Femur (tissue), 1 donor: ENCODE measurements at regions not wholly inside any gene's neighbourhood (a gene's known extent, or its start where the extent isn't known, plus 50 kb on each side); places are given as distances from the start of the nearest gene placed in this dataset.
"Not testable (repeated sequence)": the region's sequence is repeated elsewhere in the genome, so short reads cannot be mapped to it uniquely, and the experiment has no call there.

Source experiments
- DNase-seq: peaks from one replicate; pipeline ENCODE4 v3.0.0-alpha.2; 2017

DNA sequence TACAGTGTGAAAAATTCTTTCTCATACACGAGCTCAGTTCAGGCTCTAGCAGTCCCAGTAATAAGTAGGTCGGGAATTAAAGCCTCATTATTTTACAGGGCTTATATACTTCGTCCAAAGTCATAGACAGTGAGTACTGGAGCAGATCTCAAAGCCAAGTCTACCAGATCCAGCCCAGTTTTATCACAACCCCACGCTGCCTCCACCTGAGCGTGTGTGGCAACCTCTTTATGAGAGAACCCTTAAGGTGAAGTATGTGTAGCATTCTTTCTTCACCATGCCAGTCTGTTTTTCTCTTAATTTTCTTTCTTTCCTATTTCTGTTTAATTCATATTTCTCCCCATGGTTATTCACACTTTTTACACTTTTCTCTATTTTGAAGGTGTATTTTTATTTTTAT, 574.6 kb upstream of the ARPP21 start:
- no peak for DNase-seq

GRCh38 chr3:35065891-35066290, 573.4 kb upstream of the ARPP21 start:
- DNase-seq, result no peak

DNA sequence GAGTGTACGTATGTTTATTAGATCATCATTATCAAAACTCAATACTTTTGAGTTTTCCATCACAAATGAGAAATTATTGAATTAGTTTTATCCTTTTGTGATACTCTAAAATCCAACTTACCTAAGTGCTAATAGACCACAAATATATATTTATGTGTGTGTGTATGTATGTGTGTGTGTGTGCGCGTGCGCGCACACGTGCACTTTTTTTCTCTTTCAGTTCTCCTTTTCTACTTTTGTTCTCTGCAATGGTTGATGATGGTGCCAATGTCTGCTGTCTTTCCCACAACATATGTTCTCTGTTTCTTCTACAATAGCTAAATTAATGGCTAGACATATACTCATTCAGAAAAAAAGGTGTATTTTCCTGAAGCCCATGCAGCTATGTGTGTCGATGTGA, 571.6 kb upstream of the ARPP21 start:
- DNase-seq, result no peak

- DNase-seq, result no peak
Measured at GRCh38 chr3:35070088-35070487, 569.2 kb upstream of the ARPP21 start.

GRCh38 chr3:35071772-35072171, 567.6 kb upstream of the ARPP21 start:
- no peak for DNase-seq

GRCh38 chr3:35078780-35079179, 560.5 kb upstream of the ARPP21 start:
- DNase-seq, result no peak

DNA sequence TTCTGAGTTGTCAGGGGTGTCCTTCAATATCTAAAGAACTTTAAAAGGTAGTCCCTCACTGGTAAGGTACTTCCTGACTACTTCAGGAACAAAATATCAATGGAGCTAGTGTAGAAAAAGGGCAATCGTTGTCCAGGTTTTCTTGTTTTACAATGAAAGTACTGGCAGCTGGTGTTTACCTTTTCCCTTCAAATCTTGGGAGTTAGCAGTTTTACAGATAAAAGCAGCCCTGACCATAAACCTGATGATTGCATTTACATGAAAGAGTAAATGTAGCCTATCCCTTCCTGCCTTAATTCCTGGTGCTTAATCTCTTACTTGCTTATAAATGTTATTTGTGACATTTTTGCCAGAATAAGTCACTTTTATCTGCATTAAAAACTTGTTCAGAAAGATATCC, 559.9 kb upstream of the ARPP21 start:
- DNase-seq, result no peak

- no peak for DNase-seq
Measured at GRCh38 chr3:35081899-35082298, 557.4 kb upstream of the ARPP21 start.

- DNase-seq, result no peak
Measured at GRCh38 chr3:35088943-35089342, 550.4 kb upstream of the ARPP21 start.

DNA sequence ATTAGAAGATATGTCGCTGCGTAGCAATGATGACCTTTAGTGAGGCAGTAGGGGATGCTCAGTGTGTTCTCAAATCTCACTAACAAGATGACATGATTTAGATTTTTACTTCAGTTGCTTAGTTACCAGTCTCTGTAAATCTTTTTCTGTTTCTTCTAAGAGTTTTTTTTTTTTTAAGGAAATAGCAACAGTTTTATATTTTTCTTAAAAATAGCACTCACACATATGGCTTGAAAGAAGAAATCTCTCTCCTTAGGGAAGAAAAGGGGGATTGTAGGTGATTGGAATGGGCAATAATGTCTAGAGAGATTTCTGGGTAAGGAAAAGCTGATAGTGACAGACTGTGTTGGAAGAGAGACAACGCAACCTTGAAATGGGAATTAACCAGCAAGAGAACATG, 524.6 kb upstream of the ARPP21 start:
- no peak for DNase-seq

DNA sequence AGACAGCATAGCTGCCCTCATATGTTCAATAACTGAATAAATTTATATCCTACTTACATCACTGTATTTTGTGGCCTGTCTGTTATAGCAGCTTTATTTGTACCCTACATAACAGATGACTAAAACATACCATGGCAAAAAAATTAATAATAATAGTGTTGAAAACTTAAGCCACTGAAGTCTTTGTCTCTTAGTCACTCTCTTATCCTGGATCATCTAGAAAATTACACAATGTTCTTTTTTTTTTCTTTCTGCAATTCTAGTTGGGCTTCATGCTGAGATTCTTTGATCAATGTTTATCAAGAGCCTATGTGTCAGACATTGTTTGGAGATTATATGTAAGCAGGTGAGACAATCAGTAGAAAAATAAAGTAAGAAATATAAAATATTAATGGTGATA, 519.3 kb upstream of the ARPP21 start:
- no peak for DNase-seq

- peak; percentile 22 for DNase-seq
Measured at GRCh38 chr3:35137612-35138011, 501.7 kb upstream of the ARPP21 start.

- DNase-seq, result no peak
Measured at GRCh38 chr3:35141406-35141805, 497.9 kb upstream of the ARPP21 start.

DNA sequence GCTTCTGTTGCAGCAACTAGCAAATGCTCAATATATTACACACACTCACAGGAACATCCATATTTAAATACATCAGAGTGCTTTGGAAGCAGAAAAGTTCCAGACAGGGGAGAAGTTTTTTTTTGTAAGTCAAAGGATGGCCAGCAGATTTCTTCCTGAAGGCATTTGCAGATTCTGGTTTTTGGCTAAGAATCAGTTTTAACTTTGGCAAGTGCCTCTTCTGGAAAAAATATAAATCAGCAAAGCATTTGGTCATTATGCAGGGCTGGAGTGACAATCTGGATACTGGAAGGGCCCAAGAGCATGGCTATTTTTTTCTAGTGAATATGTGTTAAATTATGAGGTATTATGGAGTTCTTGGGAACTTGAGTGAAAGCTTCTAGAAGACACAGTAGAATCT, 495.3 kb upstream of the ARPP21 start:
- no peak for DNase-seq

DNA sequence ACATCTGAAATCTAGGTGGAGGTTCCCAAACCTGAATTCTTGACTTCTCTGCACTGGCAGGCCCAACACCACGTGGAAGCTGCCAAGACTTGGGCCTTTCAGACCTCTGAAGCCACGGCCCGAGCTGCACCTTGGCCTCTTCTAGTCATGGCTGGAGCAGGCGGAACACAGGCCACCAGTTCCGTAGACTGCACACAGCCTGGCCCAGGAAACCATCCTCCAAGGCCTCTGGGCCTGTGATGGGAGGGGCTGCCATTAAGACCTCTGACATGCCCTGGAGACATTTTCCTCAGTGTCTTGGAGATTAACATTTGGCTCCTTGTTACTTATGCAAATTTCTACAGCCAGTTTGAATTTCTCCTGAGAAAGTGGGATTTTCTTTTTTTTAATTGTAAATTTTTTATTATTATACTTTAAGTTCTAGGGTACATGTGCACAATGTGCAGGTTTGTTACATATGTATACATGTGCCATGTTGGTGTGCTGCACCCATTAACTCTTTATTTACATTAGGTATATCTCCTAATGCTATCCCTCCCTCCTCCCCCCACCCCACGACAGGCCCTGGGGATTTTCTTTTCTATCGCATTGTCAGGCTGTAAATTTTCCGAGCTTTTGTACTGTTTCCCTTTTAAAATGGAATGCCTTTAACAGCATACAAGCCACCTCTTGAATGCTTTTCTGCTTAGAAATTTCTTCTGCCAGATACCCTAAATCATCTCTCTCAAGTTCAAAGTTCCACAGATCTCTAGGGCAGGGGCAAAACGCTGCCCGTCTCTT, 492.9 kb upstream of the ARPP21 start:
- DNase-seq, result not testable (repeated sequence)

GRCh38 chr3:35183927-35184675, 455.2 kb upstream of the ARPP21 start:
- DNase-seq, result no peak

DNA sequence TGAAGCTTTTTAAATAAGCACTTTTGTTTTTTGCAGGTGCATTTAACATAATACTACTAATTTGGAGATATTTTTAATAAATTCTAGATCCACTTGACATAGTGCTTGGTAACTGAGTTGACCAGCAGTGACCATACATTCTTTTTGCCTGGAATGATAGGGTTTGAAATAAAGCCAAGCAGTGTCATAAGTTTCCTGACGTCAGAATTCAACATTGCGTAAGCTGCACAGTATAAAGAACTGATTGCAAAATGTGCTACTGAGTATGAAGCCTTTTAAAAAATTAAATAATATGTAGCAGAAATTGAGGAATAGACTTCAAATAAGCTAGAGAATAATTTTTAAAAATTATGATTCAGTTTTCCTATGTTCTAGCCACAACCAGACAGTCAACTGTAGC, 454.6 kb upstream of the ARPP21 start:
- no peak for DNase-seq

DNA sequence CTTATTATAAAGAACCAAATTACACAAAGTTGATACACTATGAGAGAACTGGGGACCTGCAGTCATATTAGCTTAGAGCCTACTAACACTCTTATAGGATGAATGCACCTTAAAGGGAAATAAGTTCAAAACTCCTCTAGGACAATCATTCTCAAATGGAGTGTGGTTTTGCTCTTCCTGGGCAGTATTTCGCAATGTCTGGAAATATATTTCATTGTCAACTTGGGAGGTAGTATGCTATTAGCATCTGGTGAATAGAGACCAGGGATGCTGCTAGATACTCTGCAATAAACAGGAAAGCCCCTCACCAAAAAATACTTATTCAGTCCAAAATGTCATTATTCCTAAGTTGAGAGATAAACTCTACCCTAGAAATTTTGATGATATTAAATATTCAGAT, 451.4 kb upstream of the ARPP21 start:
- DNase-seq, result no peak

DNA sequence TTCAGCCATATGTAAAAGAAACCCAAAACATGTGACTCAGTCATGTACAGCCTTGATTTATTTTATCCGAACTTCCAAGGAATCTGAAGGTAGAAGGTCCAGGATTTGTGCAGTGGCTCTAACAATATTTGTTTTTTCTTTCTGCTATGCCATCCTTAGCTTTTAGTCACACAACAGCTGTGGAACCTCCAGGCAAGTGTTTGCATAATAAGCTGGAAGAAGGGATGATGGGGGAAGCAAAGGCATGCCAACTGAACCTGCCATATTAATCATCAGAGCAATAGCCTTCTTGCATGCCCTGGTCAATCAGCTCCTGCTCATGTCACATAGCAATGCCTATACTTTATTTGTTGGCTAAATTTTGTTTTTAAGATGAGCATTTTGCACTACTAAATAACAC, 444.7 kb upstream of the ARPP21 start:
- no peak for DNase-seq

DNA sequence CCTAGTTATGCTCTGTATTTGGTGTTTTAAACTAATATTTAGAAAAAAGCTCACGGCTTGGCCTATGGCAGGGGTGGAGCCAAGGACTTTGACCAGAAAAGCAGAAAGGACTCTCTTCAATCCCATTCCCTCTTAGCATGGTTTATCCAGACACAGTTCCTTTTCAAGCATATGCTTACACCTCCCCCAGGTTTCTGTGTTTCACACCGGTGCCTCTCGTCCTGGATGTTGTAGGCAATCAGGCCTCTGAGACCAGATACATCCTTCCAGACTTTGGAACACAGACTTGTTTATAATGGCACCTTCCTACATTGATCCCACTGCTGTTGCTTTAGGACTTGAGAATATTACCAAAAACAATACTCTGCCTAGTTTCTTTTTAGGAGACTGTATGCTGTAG, 440.5 kb upstream of the ARPP21 start:
- no peak for DNase-seq

DNA sequence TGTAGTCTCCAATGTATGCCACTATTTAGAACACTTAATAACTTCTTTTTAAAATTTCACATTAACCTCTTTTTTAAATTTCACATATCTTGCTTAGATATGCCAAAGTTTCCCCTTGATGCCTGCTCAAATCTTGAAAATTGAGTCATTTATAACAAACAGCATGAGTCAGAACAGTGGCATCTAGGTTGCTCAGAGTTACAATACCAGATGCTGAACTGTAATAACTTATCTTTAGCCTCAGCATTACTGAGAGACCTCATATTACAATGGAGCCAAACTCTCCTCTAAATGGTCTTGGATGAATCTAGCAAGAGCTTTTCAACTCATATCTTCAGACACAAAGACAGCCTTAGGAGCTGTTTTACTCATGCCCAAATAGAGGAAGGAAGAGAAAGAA, 439.3 kb upstream of the ARPP21 start:
- no peak for DNase-seq

DNA sequence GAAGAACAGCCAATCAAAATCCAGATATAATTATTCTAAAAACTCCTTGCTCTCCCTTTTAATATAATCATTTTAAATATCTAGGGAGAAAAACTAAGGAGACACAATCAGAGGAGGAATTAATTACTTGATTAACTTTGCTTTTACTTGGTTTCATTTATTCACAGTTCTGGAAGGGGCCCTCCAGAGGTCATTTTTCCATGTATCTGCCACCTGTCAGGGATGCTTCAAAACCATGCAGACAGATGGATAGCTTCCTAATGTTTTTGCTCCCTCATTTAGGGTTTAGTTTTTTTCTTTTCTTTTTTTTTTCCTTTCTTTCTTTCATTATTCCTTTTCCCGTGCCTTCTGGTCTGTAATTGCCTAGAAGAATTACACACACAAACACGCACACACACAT, 438.1 kb upstream of the ARPP21 start:
- no peak for DNase-seq

- no peak for DNase-seq
Measured at GRCh38 chr3:35215525-35216500, 423.5 kb upstream of the ARPP21 start.
